HepG2 (cell line): ENCODE measurements at regions not wholly inside any gene's neighbourhood (a gene's known extent, or its start where the extent isn't known, plus 50 kb on each side); places are given as distances from the start of the nearest gene placed in this dataset.

Experiments used
- ATAC-seq: fragments of 200-7000 bp; cut with Tn5 transposase; 3 replicates; pipeline ENCODE4 v1.9.1; 2020; ENCODE audit warnings: mild to moderate bottlenecking, moderate library complexity
- BruUV-seq: library from RNA; stranded (reverse); fragments of 400-500 nt; replicated peaks from 2 replicates; lab custom pipeline; 2021; lab: Mats Ljungman, UMichigan
- CTCF ChIA-PET: fragments of 300-600 bp; formaldehyde crosslinking; extraction: SDS; loops from one replicate; lab custom pipeline; 2021; ENCODE audit warnings: low total read pairs, inconsistent platforms, low intra/inter-chr PET ratio; lab: Yijun Ruan, JAX
- POLR2A ChIA-PET: fragments of 350-600 bp; sonication (Branson Sonifier 250); formaldehyde crosslinking; loops from one replicate; lab custom pipeline; 2020; ENCODE audit warnings: antibody characterized with exemption, inconsistent platforms; lab: Yijun Ruan, JAX
- DNase-seq: peaks from one replicate; pipeline ENCODE4 v3.0.0-alpha.2; 2015; ENCODE audit warnings: low spot score
- FAIRE-seq: peaks from 3 replicates; lab custom pipeline; 2011; peaks lifted over from hg19 to GRCh38; lab: Jason Lieb, UNC
- H2AFZ ChIP-seq: one replicate; pipeline ENCODE4 v1.6.1; 2011; ENCODE audit warnings: low read length, inconsistent platforms
- H3K27ac ChIP-seq: fragments of 300-600 bp; 3 replicates; pipeline ENCODE4 v1.8.0; 2011; ENCODE audit warnings: mixed run types, mild to moderate bottlenecking, mixed read lengths, low read length, inconsistent platforms; ENCODE audit not compliant: insufficient read depth; ENCODE audit errors: extremely low read length
- H3K27me3 ChIP-seq, 2 experiments: fragments of 200-600 bp in 1 of 2; 2 replicates in 1 of 2; 3 replicates in 1 of 2; pipeline versions ENCODE4 v1.6.0 to v1.8.0; 2011; ENCODE audit warnings: low read length in 2 of 2, mild to moderate bottlenecking in 2 of 2, moderate library complexity in 2 of 2, inconsistent platforms in 1 of 2; ENCODE audit not compliant: insufficient read depth in 2 of 2, control insufficient read depth in 1 of 2
- H3K36me3 ChIP-seq, 2 experiments: fragments of 200-600 bp in 1 of 2; replicated peaks in 1 of 2; 2 replicates in 1 of 2; 3 replicates in 1 of 2; pipeline versions ENCODE4 v1.5.1 to v1.8.0; 2011; ENCODE audit warnings: low read length in 2 of 2, inconsistent platforms in 1 of 2; ENCODE audit not compliant: insufficient read depth in 2 of 2, control insufficient read depth in 1 of 2
- H3K4me1 ChIP-seq: 2 replicates; pipeline ENCODE4 v1.5.1; 2012; ENCODE audit warnings: low read length, inconsistent platforms; ENCODE audit not compliant: insufficient read depth
- H3K4me2 ChIP-seq: 2 replicates; pipeline ENCODE4 v1.6.0; 2011; ENCODE audit warnings: low read depth, low read length, inconsistent platforms
- H3K4me3 ChIP-seq, 3 experiments: fragments of 200-600 bp in 1 of 3; sonication (generic), shearing (Covaris generic) in 1 of 3; replicated peaks in 1 of 3; 2 replicates each; pipeline ENCODE4 v1.5.1; 2011 to 2016; ENCODE audit warnings: low read length in 3 of 3, inconsistent platforms in 2 of 3, low read depth in 2 of 3, mild to moderate bottlenecking in 2 of 3, control low read depth in 1 of 3, mixed read lengths in 1 of 3; ENCODE audit not compliant: insufficient read depth in 1 of 3
- H3K79me2 ChIP-seq: one replicate; pipeline ENCODE4 v1.6.1; 2011; ENCODE audit warnings: low read length, inconsistent platforms; ENCODE audit not compliant: insufficient read depth
- H3K9ac ChIP-seq: 2 replicates; pipeline ENCODE4 v1.6.0; 2011; ENCODE audit warnings: mild to moderate bottlenecking, low read depth, low read length, inconsistent platforms; ENCODE audit not compliant: insufficient read depth
- H3K9me3 ChIP-seq: 2 replicates; pipeline ENCODE4 v1.5.1; 2012; ENCODE audit warnings: mild to moderate bottlenecking, low read length
- H4K20me1 ChIP-seq: 2 replicates; pipeline ENCODE4 v1.6.0; 2011; ENCODE audit warnings: inconsistent platforms, mild to moderate bottlenecking, low read length, moderate library complexity; ENCODE audit not compliant: insufficient read depth
- BORCS8-MEF2B ChIP-seq: sonication (generic); formaldehyde crosslinking; IDR thresholded peaks from 2 replicates; pipeline ENCODE4 v1.8.0; 2022; ENCODE audit warnings: mild to moderate bottlenecking, missing genetic modification reagents
- DNMT3B ChIP-seq: conservative IDR thresholded peaks from 2 replicates; pipeline ENCODE4 v1.6.1; 2016; ENCODE audit warnings: missing biosample characterization, control low read depth
- HDAC1 ChIP-seq: sonication (generic); formaldehyde crosslinking; IDR thresholded peaks from 2 replicates; pipeline ENCODE4 v1.5.1; 2020; ENCODE audit warnings: mild to moderate bottlenecking, missing genetic modification reagents
- HDAC2 ChIP-seq: sonication (generic); formaldehyde crosslinking; IDR thresholded peaks from 2 replicates; pipeline ENCODE4 v1.4.0; 2020; ENCODE audit warnings: missing genetic modification reagents
- JUN ChIP-seq: sonication (generic); formaldehyde crosslinking; IDR thresholded peaks from 2 replicates; pipeline ENCODE4 v1.4.0; 2020; ENCODE audit warnings: mild to moderate bottlenecking, missing genetic modification reagents
- KAT2B ChIP-seq: fragments of 150-350 bp; IDR thresholded peaks from 2 replicates; pipeline ENCODE4 v1.6.1; 2014; ENCODE audit warnings: low read depth, low read length, borderline replicate concordance
- SOX6 ChIP-seq, 2 experiments: fragments of 450-650 bp in 1 of 2; sonication (generic) in 1 of 2; formaldehyde crosslinking in 1 of 2; IDR thresholded peaks; 2 replicates each; pipeline versions ENCODE4 v1.4.0 to v1.6.1; 2017 to 2020; ENCODE audit warnings: antibody characterized with exemption in 1 of 2, mild to moderate bottlenecking in 1 of 2, missing genetic modification reagents in 1 of 2
- TCF7L2 ChIP-seq: IDR thresholded peaks from 2 replicates; pipeline ENCODE4 v1.6.1; 2011; ENCODE audit warnings: mild to moderate bottlenecking, low read depth, low read length, moderate library complexity
- TP53 ChIP-seq: sonication (generic); formaldehyde crosslinking; conservative IDR thresholded peaks from 2 replicates; pipeline ENCODE4 v1.4.0; 2020; ENCODE audit warnings: missing genetic modification reagents
- YY1 ChIP-seq: IDR thresholded peaks from 2 replicates; pipeline ENCODE4 v1.6.1; 2011; ENCODE audit warnings: low read length, low read depth, moderate library complexity, mild to moderate bottlenecking; ENCODE audit not compliant: insufficient read depth, insufficient replicate concordance
- ZNF160 ChIP-seq: sonication (generic); formaldehyde crosslinking; IDR thresholded peaks from 2 replicates; pipeline ENCODE4 v1.8.0; 2022; ENCODE audit warnings: mild to moderate bottlenecking, inconsistent platforms, missing genetic modification reagents
- ZNF292 ChIP-seq: sonication (generic); formaldehyde crosslinking; IDR thresholded peaks from 2 replicates; pipeline ENCODE4 v1.8.1; 2022; ENCODE audit warnings: mild to moderate bottlenecking, low read depth, missing genetic modification reagents, borderline replicate concordance
- ZNF34 ChIP-seq: sonication (generic); formaldehyde crosslinking; IDR thresholded peaks from 2 replicates; pipeline ENCODE4 v1.4.0; 2020; ENCODE audit warnings: mild to moderate bottlenecking, missing genetic modification reagents, borderline replicate concordance
- ZNF343 ChIP-seq: sonication (generic); formaldehyde crosslinking; IDR thresholded peaks from 2 replicates; pipeline ENCODE4 v1.4.0; 2020; ENCODE audit warnings: mild to moderate bottlenecking, missing genetic modification reagents
- ZNF549 ChIP-seq: sonication (generic); formaldehyde crosslinking; IDR thresholded peaks from 2 replicates; pipeline ENCODE4 v1.5.0; 2020; ENCODE audit warnings: missing genetic modification reagents
- WGBS: methylation state at CpG from one replicate; pipeline ENCODE4 v1.1.6; 2017; ENCODE audit warnings: low lambda C conversion rate; 5-methylcytosine and 5-hydroxymethylcytosine counted together
- in situ Hi-C: cut with HindIII; loops from 2 replicates; pipeline ENCODE4 v1.10.0; 2017; ENCODE audit warnings: low pct_unique_long_range_greater_than_20kb; ENCODE audit not compliant: extremely low pct_ligation_motif_present
- intact Hi-C: fragments of 100-400 bp; cut with micrococcal nuclease; formaldehyde crosslinking; loops from one replicate; pipeline ENCODE4 v1.10.0; 2022; ENCODE audit not compliant: unreplicated experiment
- TF ChIP-seq, protein P1 (sequence below): sonication (generic); formaldehyde crosslinking; IDR thresholded peaks from 2 replicates; pipeline ENCODE4 v1.5.1; 2020; ENCODE audit warnings: missing genetic modification reagents, mild to moderate bottlenecking, borderline replicate concordance
- TF ChIP-seq, protein P2 (sequence below): IDR thresholded peaks from 2 replicates; pipeline ENCODE4 v1.6.1; 2012; ENCODE audit warnings: low read depth, low read length, improper control_type of control experiment

DNA sequence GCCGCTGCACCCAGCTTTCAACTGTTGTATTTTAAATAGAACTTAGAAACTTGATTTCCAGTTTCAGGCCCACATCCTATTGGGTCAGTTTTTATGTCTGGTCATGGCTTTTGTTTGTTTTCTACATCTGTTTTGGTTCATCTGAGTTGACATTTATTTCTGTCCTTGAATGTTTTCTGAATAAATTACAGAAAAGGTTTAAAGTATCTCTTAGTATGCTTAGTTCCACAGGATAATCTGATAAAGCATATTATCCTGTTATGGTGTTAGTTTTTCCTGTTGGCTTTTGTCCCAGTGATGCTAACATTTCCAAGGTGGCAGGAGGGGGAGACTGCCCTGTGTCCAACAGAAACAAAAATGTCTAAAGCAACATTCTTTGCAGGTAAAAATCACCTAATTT, 733.2 kb downstream of the INHBA start:
- in situ Hi-C loops: no loop called here
- H3K4me2 ChIP-seq: no peak overlapping the region
- H3K4me1 ChIP-seq: no peaks in the 10 kb centered on the region
- no peak overlapping the region for H2AFZ ChIP-seq
- CTCF ChIA-PET: no interaction called here
- no peaks in the 10 kb centered on the region for H3K27me3 ChIP-seq
- no peaks in the 10 kb centered on the region for H4K20me1 ChIP-seq
- no peaks in the 10 kb centered on the region for H3K79me2 ChIP-seq
- DNase-seq (no peak), FAIRE-seq (no peak)
- TF ChIP-seq KAT2B (no peak), YY1 (no peak), ZNF292 (CRISPR knock-in tag) (no peak), BORCS8-MEF2B (CRISPR knock-in tag) (no peak), SOX6 (IDR thresholded peaks at IDR 0.05) (no peak), SOX6 (CRISPR knock-in tag; IDR thresholded peaks at IDR 0.05) (no peak), TP53 (no peak), HDAC2 (CRISPR knock-in tag) (no peak), ZNF343 (no peak), ZNF549 (CRISPR knock-in tag) (no peak), HDAC1 (CRISPR knock-in tag) (no peak), TCF7L2 (no peak), JUN (no peak), ZNF160 (no peak), DNMT3B (CRISPR knock-in tag) (no peak), ZNF34 (CRISPR knock-in tag) (no peak)
- TF ChIP-seq, protein P1, sequence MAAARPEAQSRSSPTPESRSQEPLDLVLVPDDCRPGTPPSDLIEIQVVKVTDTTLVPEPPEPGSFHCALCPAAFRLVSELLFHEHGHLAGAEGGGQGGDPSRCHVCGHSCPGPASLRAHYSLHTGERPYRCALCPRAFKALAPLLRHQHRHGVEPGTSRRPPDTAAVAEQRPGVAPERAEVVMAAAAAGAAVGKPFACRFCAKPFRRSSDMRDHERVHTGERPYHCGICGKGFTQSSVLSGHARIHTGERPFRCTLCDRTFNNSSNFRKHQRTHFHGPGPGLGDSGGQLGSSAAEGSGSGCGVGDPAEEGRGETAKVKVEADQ (CRISPR knock-in tag): no peak
- TF ChIP-seq, protein P2, sequence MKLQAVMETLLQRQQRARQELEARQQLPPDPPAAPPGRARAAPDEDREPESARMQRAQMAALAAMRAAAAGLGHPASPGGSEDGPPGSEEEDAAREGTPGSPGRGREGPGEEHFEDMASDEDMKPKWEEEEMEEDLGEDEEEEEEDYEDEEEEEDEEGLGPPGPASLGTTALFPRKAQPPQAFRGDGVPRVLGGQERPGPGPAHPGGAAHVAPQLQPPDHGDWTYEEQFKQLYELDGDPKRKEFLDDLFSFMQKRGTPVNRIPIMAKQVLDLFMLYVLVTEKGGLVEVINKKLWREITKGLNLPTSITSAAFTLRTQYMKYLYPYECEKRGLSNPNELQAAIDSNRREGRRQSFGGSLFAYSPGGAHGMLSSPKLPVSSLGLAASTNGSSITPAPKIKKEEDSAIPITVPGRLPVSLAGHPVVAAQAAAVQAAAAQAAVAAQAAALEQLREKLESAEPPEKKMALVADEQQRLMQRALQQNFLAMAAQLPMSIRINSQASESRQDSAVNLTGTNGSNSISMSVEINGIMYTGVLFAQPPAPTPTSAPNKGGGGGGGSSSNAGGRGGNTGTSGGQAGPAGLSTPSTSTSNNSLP: no peak
- TF ChIP-seq, all 625 proteins: peak for 0
- H3K9ac ChIP-seq: no peak overlapping the region
- 0% methylated on average over 1 of the region's 1 CpG for WGBS
- H3K4me3 ChIP-seq: no peak overlapping the region
- BruUV-seq: no TSS peak
- intact Hi-C loops: no loop called here
- POLR2A ChIA-PET: no interaction called here
- no peaks in the 10 kb centered on the region for H3K9me3 ChIP-seq
- no peaks in the 10 kb centered on the region for H3K36me3 ChIP-seq
- no peak overlapping the region for H3K27ac ChIP-seq
- no peak for ATAC-seq
